HCT116 (cell line): ENCODE measurements at regions not wholly inside any gene's neighbourhood (a gene's known extent, or its start where the extent isn't known, plus 50 kb on each side); places are given as distances from the start of the nearest gene placed in this dataset.

Experiments used
- ATAC-seq: fragments of 200-7000 bp; cut with Tn5 transposase; 2 replicates; pipeline ENCODE4 v1.9.1; 2020; ENCODE audit warnings: mild to moderate bottlenecking, moderate library complexity
- BruUV-seq: library from RNA; stranded (reverse); fragments of 400-500 nt; replicated peaks from 2 replicates; lab custom pipeline; 2021; lab: Mats Ljungman, UMichigan
- CTCF ChIA-PET: fragments of 300-600 bp; sonication (Branson Sonifier 250); formaldehyde crosslinking; loops from one replicate; lab custom pipeline; 2021; ENCODE audit warnings: antibody characterized with exemption; lab: Charles Lee
- POLR2A ChIA-PET: fragments of 300-600, 350-600 bp; sonication (Branson Sonifier 250); formaldehyde crosslinking; loops from one replicate; lab custom pipeline; 2021; ENCODE audit warnings: antibody characterized with exemption; lab: Charles Lee
- RAD21 ChIA-PET, 2 experiments: fragments of 300-600 bp; sonication (Branson Sonifier 250); formaldehyde crosslinking; loops; one replicate each; lab custom pipeline; 2023; ENCODE audit warnings: low total read pairs in 2 of 2; ENCODE audit not compliant: uncharacterized antibody in 2 of 2, unreplicated experiment in 2 of 2, low non-redundant PET in 1 of 2; lab: Charles Lee
- DNase-seq: peaks from one replicate; pipeline ENCODE4 v3.0.0-alpha.2; 2010; ENCODE audit warnings: low read depth, low spot score
- H2AFZ ChIP-seq: fragments of 200-600 bp; shearing (Covaris generic), sonication (generic); 2 replicates; pipeline ENCODE4 v1.6.1; 2017; ENCODE audit warnings: low read depth, mixed run types, mixed read lengths, antibody characterized with exemption, low read length; ENCODE audit not compliant: poor library complexity, severe bottlenecking
- H3K27ac ChIP-seq: 2 replicates; pipeline ENCODE4 v1.5.1; 2012; ENCODE audit warnings: low read depth, low read length
- H3K27me3 ChIP-seq: fragments of 200-600 bp; sonication (generic); 2 replicates; pipeline ENCODE4 v1.6.1; 2016; ENCODE audit warnings: mixed run types, low read length, mixed read lengths; ENCODE audit not compliant: insufficient read depth
- H3K36me3 ChIP-seq, 2 experiments: fragments of 200-500 bp in 1 of 2; fragments of 200-600 bp in 1 of 2; sonication (Bioruptor generic) in 1 of 2; sonication (generic) in 1 of 2; 2 replicates each; pipeline versions ENCODE4 v1.5.1 to v1.6.1; 2014 to 2016; ENCODE audit warnings: low read length in 2 of 2, inconsistent platforms in 1 of 2, mixed read lengths in 1 of 2, mixed run types in 1 of 2; ENCODE audit not compliant: insufficient read depth in 2 of 2, control insufficient read depth in 1 of 2
- H3K4me1 ChIP-seq, 2 experiments: fragments of 200-600 bp in 1 of 2; sonication (generic) in 1 of 2; 2 replicates each; pipeline versions ENCODE4 v1.5.1 to v1.6.1; 2012 to 2017; ENCODE audit warnings: low read length in 2 of 2, inconsistent platforms in 1 of 2, mild to moderate bottlenecking in 1 of 2, mixed read lengths in 1 of 2, mixed run types in 1 of 2, moderate library complexity in 1 of 2; ENCODE audit not compliant: insufficient read depth in 2 of 2, control insufficient read depth in 1 of 2
- H3K4me2 ChIP-seq: fragments of 200-600 bp; sonication (generic); 2 replicates; pipeline ENCODE4 v1.6.1; 2017; ENCODE audit warnings: mixed run types, low read length, mixed read lengths
- H3K4me3 ChIP-seq, 2 experiments: fragments of 200-600 bp in 1 of 2; sonication (generic) in 1 of 2; replicated peaks in 1 of 2; 2 replicates each; pipeline ENCODE4 v1.5.1; 2011 to 2016; ENCODE audit warnings: low read length in 2 of 2, control low read depth in 1 of 2, low read depth in 1 of 2, mild to moderate bottlenecking in 1 of 2, mixed read lengths in 1 of 2, mixed run types in 1 of 2
- H3K79me2 ChIP-seq: fragments of 200-600 bp; sonication (generic); 2 replicates; pipeline ENCODE4 v1.6.1; 2017; ENCODE audit warnings: mild to moderate bottlenecking, mixed run types, low read length, moderate library complexity, mixed read lengths; ENCODE audit not compliant: insufficient read depth
- H3K9ac ChIP-seq: fragments of 200-600 bp; sonication (generic); 2 replicates; pipeline ENCODE4 v1.6.1; 2016; ENCODE audit warnings: low read length, mixed read lengths
- H3K9me2 ChIP-seq: fragments of 200-600 bp; sonication (generic), shearing (Covaris generic); 2 replicates; pipeline ENCODE4 v1.6.1; 2017; ENCODE audit warnings: mixed run types, mild to moderate bottlenecking, moderate library complexity; ENCODE audit not compliant: insufficient read depth
- H3K9me3 ChIP-seq, 2 experiments: fragments of 200-500 bp in 1 of 2; fragments of 200-600 bp in 1 of 2; sonication (Bioruptor generic) in 1 of 2; sonication (generic) in 1 of 2; 2 replicates each; pipeline ENCODE4 v1.6.1; 2014 to 2017; ENCODE audit warnings: low read length in 2 of 2, mixed read lengths in 2 of 2, inconsistent platforms in 1 of 2, low read depth in 1 of 2, mild to moderate bottlenecking in 1 of 2, mixed run types in 1 of 2, moderate library complexity in 1 of 2; ENCODE audit not compliant: control insufficient read depth in 1 of 2, insufficient read depth in 1 of 2
- H4K20me1 ChIP-seq: fragments of 200-600 bp; sonication (generic), shearing (Covaris generic); 2 replicates; pipeline ENCODE4 v1.6.1; 2017; ENCODE audit warnings: mixed run types, mild to moderate bottlenecking, moderate library complexity; ENCODE audit not compliant: insufficient read depth
- EGR1 ChIP-seq: IDR thresholded peaks from 2 replicates; pipeline ENCODE4 v1.6.1; 2012; ENCODE audit warnings: low read depth
- EZH2 ChIP-seq: fragments of 200-600 bp; sonication (generic); IDR thresholded peaks from 2 replicates; pipeline ENCODE4 v1.6.1; 2017; ENCODE audit warnings: antibody characterized with exemption, mixed run types
- FOSL1 ChIP-seq: IDR thresholded peaks from 2 replicates; pipeline ENCODE4 v1.6.1; 2012; ENCODE audit warnings: low read depth
- POLR2A ChIP-seq: IDR thresholded peaks from 2 replicates; pipeline ENCODE4 v1.7.0; 2011; ENCODE audit warnings: borderline replicate concordance; ENCODE audit not compliant: insufficient read depth, insufficient read length; ENCODE audit errors: extremely low read depth
- RAD21 ChIP-seq: IDR thresholded peaks from 2 replicates; pipeline ENCODE4 v1.6.1; 2012; ENCODE audit warnings: low read depth, mild to moderate bottlenecking
- ZFX ChIP-seq: fragments of 450-650 bp; IDR thresholded peaks from 2 replicates; pipeline ENCODE4 v1.6.1; 2017
- ZNF274 ChIP-seq: fragments of 200-500 bp; sonication (Bioruptor generic); IDR thresholded peaks from 2 replicates; pipeline ENCODE4 v1.6.1; 2014; ENCODE audit warnings: mild to moderate bottlenecking, low read depth, low read length, inconsistent platforms
- intact Hi-C: fragments of 100-400 bp; cut with micrococcal nuclease; formaldehyde crosslinking; loops from 2 replicates; pipeline ENCODE4 v1.10.0; 2022
- TF ChIP-seq, protein P1 (sequence below): IDR thresholded peaks from 2 replicates; pipeline ENCODE4 v1.6.1; 2012
- TF ChIP-seq, protein P2 (sequence below): IDR thresholded peaks from 2 replicates; pipeline ENCODE4 v1.6.1; 2012; ENCODE audit warnings: low read depth
- TF ChIP-seq, protein P3 (sequence below): IDR thresholded peaks from 2 replicates; pipeline ENCODE4 v1.6.1; 2011; ENCODE audit warnings: mild to moderate bottlenecking, low read length, moderate library complexity; ENCODE audit not compliant: insufficient replicate concordance; ENCODE audit errors: extremely low read depth
- TF ChIP-seq, protein P4 (sequence below), 3 experiments: fragments of 200-600 bp in 1 of 3; sonication (generic) in 1 of 3; IDR thresholded peaks in 2 of 3; conservative IDR thresholded peaks in 1 of 3; 2 replicates each; pipeline ENCODE4 v1.5.1; 2012 to 2017; ENCODE audit warnings: low read depth in 2 of 3, low read length in 2 of 3, antibody characterized with exemption in 1 of 3, borderline replicate concordance in 1 of 3, control low read depth in 1 of 3, mild to moderate bottlenecking in 1 of 3, mixed read lengths in 1 of 3, mixed run types in 1 of 3, moderate library complexity in 1 of 3; ENCODE audit not compliant: insufficient read depth in 1 of 3

DNA sequence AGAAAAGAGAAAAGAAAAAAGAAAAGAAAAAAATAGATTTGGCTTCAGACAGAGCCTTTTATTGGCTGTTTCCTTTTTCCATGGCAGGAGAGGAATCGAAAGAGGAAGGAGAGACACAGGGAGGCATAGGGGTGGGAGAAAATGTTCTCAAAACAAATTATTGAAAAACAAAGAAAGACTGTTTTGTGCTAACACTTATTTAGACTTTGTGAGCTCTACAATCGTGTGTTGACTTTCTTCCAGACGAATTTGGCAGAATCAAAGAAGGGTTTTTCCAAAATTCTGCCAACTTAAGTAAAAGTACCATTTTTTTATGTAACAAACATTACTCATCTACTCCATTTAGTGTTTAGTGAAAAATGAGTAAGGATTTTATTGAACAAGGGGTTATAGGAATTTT lies 982.2 kb downstream of the REEP3 start:
- Histone ChIP-seq H3K9me2 (no peaks in the 10 kb centered on the region), H3K27me3 (no peaks in the 10 kb centered on the region), H4K20me1 (no peaks in the 10 kb centered on the region), H3K79me2 (no peaks in the 10 kb centered on the region), H3K4me2 (no peak overlapping the region), H3K36me3 (no peaks in the 10 kb centered on the region), H3K9ac (no peak overlapping the region), H3K4me3 (no peak overlapping the region), H2AFZ (no peak overlapping the region), H3K4me1 (no peaks in the 10 kb centered on the region), H3K9me3 (no peaks in the 10 kb centered on the region), H3K27ac (no peak overlapping the region)
- RAD21 ChIA-PET: no interaction called here
- CTCF ChIA-PET: no interaction called here
- TF ChIP-seq POLR2A (no peak), ZFX (no peak), EGR1 (no peak), RAD21 (no peak), EZH2 (no peak), ZNF274 (no peak), FOSL1 (no peak)
- TF ChIP-seq, protein P1, sequence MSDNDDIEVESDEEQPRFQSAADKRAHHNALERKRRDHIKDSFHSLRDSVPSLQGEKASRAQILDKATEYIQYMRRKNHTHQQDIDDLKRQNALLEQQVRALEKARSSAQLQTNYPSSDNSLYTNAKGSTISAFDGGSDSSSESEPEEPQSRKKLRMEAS: no peak
- TF ChIP-seq, protein P2, sequence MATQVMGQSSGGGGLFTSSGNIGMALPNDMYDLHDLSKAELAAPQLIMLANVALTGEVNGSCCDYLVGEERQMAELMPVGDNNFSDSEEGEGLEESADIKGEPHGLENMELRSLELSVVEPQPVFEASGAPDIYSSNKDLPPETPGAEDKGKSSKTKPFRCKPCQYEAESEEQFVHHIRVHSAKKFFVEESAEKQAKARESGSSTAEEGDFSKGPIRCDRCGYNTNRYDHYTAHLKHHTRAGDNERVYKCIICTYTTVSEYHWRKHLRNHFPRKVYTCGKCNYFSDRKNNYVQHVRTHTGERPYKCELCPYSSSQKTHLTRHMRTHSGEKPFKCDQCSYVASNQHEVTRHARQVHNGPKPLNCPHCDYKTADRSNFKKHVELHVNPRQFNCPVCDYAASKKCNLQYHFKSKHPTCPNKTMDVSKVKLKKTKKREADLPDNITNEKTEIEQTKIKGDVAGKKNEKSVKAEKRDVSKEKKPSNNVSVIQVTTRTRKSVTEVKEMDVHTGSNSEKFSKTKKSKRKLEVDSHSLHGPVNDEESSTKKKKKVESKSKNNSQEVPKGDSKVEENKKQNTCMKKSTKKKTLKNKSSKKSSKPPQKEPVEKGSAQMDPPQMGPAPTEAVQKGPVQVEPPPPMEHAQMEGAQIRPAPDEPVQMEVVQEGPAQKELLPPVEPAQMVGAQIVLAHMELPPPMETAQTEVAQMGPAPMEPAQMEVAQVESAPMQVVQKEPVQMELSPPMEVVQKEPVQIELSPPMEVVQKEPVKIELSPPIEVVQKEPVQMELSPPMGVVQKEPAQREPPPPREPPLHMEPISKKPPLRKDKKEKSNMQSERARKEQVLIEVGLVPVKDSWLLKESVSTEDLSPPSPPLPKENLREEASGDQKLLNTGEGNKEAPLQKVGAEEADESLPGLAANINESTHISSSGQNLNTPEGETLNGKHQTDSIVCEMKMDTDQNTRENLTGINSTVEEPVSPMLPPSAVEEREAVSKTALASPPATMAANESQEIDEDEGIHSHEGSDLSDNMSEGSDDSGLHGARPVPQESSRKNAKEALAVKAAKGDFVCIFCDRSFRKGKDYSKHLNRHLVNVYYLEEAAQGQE: no peak
- TF ChIP-seq, protein P3, sequence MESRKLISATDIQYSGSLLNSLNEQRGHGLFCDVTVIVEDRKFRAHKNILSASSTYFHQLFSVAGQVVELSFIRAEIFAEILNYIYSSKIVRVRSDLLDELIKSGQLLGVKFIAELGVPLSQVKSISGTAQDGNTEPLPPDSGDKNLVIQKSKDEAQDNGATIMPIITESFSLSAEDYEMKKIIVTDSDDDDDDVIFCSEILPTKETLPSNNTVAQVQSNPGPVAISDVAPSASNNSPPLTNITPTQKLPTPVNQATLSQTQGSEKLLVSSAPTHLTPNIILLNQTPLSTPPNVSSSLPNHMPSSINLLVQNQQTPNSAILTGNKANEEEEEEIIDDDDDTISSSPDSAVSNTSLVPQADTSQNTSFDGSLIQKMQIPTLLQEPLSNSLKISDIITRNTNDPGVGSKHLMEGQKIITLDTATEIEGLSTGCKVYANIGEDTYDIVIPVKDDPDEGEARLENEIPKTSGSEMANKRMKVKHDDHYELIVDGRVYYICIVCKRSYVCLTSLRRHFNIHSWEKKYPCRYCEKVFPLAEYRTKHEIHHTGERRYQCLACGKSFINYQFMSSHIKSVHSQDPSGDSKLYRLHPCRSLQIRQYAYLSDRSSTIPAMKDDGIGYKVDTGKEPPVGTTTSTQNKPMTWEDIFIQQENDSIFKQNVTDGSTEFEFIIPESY: no peak
- TF ChIP-seq, protein P4, sequence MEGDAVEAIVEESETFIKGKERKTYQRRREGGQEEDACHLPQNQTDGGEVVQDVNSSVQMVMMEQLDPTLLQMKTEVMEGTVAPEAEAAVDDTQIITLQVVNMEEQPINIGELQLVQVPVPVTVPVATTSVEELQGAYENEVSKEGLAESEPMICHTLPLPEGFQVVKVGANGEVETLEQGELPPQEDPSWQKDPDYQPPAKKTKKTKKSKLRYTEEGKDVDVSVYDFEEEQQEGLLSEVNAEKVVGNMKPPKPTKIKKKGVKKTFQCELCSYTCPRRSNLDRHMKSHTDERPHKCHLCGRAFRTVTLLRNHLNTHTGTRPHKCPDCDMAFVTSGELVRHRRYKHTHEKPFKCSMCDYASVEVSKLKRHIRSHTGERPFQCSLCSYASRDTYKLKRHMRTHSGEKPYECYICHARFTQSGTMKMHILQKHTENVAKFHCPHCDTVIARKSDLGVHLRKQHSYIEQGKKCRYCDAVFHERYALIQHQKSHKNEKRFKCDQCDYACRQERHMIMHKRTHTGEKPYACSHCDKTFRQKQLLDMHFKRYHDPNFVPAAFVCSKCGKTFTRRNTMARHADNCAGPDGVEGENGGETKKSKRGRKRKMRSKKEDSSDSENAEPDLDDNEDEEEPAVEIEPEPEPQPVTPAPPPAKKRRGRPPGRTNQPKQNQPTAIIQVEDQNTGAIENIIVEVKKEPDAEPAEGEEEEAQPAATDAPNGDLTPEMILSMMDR (IDR thresholded peaks at IDR 0.05 in 2 of 3, conservative IDR thresholded peaks at IDR 0.05 in 1 of 3; ENCODE audit: borderline replicate concordance in 1 of 3, insufficient read depth in 1 of 3, low read depth in 2 of 3, low read length in 2 of 3): no peak
- no TSS peak for BruUV-seq
- no peak for DNase-seq
- no peak for ATAC-seq
- intact Hi-C loops: no loop called here
- POLR2A ChIA-PET: no interaction called here
